GM18867 (cell line): ENCODE measurements at regions not wholly inside any gene's neighbourhood (a gene's known extent, or its start where the extent isn't known, plus 50 kb on each side); places are given as distances from the start of the nearest gene placed in this dataset.

ENCODE experiments used
- ATAC-seq: cut with Tn5 transposase; IDR thresholded peaks from one replicate; pipeline ENCODE4 v1.9.1; 2021; ENCODE audit warnings: mild to moderate bottlenecking, moderate library complexity; ENCODE audit not compliant: unreplicated experiment

- no peak for ATAC-seq
These were observed 88.5 kb upstream of the BCL9 start for GRCh38 chr1:147452809-147453208.

- no peak for ATAC-seq
These were observed 78.3 kb upstream of the BCL9 start for GRCh38 chr1:147463022-147463421.

GRCh38 chr1:147466543-147466942 lies 74.8 kb upstream of the BCL9 start:
- ATAC-seq = no peak

- ATAC-seq = no peak
These were observed 71.2 kb upstream of the BCL9 start for GRCh38 chr1:147470079-147470478.

GRCh38 chr1:147472489-147472888 lies 68.8 kb upstream of the BCL9 start:
- ATAC-seq = no peak

- ATAC-seq = no peak
These were observed 68.2 kb upstream of the BCL9 start for GRCh38 chr1:147472966-147473732.

GRCh38 chr1:147473733-147474049 lies 67.6 kb upstream of the BCL9 start:
- ATAC-seq = no peak

GRCh38 chr1:147475488-147475887 lies 65.8 kb upstream of the BCL9 start:
- no peak for ATAC-seq

GRCh38 chr1:147478521-147478920 lies 62.8 kb upstream of the BCL9 start:
- ATAC-seq = no peak

- no peak for ATAC-seq
These were observed 61.3 kb upstream of the BCL9 start for GRCh38 chr1:147479864-147480564.

- no peak for ATAC-seq
These were observed 60.8 kb upstream of the BCL9 start for GRCh38 chr1:147480565-147480935.

- no peak for ATAC-seq
These were observed 54.2 kb upstream of the BCL9 start for GRCh38 chr1:147486876-147487656.

GRCh38 chr1:147491098-147491497 lies 50.2 kb upstream of the BCL9 start:
- ATAC-seq = no peak
